ENCODE measurements at regions not wholly inside any gene's neighbourhood (a gene's known extent, or its start where the extent isn't known, plus 50 kb on each side); places are given as distances from the start of the nearest gene placed in this dataset.
"Not testable (repeated sequence)": the region's sequence is repeated elsewhere in the genome, so short reads cannot be mapped to it uniquely, and the experiment has no call there.

DNA sequence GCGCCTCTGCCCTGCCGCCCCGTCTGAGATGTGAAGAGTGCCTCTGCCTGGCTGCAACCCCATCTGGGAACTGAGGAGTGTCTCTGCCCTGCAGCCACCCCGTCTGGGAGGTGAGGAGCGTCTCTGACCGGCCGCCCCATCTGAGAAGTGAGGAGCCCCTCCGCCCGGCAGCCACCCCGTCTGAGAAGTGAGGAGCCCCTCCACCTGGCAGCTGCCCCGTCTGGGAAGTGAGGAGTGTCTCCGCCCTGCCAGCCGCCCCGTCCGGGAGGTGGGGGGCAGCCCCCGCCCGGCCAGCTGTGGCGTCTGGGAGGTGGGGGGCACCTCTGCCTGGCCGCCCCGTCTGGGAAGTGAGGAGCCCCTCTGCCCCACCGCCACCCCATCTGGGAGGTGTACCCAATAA lies 110.4 kb downstream of the PRKAB2 start:
- not testable (repeated sequence) for DNase-seq

DNA sequence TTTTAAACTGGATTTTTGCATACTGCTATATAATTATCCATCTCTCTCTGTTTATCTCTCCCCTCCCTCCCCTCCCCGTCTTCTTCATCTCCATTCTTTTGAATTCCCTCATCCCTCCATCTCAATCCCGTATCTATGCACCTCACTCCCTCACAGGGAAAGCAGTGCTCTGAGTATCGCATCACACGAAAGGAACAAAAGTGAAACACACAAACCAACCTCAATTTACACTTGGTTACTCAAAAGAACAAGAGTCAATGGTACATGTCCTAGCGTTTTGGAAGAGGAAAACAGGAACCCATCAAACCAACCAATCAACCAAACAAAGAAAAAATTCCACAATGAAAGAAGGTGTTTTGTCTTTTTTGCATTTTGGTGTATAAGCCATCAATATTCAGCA lies 115.1 kb downstream of the NBPF12 start:
- DNase-seq, result no peak

DNA sequence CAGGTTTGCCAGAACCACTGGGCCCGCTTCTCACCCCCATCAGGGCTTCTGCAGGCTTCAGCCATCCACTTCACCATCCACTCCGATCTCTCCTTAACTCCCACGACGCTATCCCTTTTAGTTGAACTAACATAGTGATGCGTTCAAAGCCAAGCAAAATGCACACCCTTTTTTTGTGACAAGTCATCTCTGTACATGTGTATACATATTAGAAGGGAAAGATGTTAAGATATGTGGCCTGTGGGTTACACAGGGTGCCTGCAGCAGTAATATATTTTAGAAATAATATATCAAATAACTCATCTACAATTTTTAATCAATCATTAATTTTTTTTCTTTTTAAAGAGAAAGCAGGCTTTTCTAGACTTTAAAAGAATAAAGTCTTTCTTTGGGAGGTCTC lies 114.6 kb downstream of the NBPF12 start:
- DNase-seq, result no peak

DNA sequence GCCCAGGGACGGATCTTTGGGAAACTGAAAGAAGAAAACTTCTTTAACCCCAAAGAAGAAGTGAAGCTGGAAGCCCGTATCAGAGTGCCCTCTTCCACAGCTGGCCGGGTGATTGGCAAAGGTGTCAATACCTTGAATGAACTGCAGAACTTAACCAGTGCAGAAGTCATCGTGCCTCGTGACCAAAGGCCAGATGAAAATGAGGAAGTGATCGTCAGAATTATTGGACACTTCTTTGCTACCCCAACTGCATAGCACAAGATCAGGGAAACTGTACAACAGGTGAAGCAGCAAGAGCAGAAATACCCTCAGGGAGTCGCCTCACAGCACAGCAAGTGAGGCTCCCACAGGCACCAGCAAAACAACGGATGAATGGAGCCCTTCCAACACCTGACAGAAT lies 114.0 kb downstream of the NBPF12 start:
- DNase-seq, result no peak

DNA sequence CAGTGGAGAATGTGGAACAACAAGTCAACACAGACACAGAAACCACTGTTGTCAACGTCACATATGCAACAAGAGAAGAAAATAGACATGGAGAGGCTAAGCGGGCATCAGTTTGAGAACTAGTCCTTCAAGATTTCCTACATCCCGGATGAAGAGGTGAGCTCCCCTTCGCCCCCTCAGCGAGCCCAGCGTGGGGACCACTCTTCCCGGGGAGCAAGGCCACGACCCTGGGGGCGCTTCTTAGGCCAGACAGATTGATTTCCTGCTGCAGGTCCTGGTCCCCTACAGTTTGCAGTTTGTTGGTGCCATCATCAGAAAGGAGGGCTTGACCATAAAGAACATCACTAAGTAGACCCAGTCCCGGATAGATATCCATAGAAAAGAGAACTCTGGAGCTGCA lies 113.0 kb downstream of the NBPF12 start:
- DNase-seq, result no peak

DNA sequence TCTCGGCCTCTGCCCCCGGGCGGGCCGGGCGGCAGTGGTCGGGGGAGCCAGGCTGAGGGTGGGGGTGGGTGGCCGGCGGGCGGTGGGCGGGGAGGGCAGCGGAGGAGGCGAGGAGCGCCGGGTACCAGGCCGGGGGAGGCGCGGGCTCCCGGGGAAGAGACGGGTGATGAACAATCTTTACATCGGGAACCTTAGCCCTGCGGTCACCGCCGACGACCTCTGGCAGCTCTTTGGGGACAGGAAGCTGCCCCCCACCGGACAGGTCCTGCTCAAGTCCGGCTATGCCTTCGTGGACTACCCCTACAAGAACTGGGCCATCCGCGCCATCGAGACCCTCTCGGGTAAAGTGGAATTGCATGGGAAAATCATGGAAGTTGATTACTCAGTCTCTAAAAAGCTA lies 112.5 kb downstream of the NBPF12 start:
- DNase-seq, result no peak

DNA sequence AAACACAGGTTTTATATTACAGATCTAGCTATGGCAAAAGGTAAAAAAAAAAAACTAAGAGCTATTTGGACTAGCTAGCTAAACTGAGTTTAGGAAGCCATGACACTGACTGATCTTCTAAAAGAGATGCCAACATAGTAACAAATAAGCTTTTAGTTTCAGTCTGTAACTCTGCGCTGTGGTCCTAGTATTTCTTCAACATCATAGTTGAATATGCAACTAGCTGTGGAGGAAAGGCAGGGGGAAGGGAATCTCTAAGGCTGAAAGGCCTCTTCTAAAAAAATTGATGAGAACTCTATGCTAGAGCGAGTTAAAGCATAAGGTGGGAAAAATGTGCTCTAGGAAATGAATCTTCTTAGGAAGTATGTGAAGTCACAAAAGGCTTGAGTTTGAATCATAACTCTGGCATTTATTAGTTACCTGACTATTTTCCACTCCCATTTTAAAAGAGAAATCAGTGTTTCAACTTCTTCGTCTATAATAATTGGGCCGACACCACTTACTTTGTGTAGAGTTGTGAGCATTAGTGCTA lies 108.8 kb downstream of the NBPF12 start:
- not testable (repeated sequence) for DNase-seq

DNA sequence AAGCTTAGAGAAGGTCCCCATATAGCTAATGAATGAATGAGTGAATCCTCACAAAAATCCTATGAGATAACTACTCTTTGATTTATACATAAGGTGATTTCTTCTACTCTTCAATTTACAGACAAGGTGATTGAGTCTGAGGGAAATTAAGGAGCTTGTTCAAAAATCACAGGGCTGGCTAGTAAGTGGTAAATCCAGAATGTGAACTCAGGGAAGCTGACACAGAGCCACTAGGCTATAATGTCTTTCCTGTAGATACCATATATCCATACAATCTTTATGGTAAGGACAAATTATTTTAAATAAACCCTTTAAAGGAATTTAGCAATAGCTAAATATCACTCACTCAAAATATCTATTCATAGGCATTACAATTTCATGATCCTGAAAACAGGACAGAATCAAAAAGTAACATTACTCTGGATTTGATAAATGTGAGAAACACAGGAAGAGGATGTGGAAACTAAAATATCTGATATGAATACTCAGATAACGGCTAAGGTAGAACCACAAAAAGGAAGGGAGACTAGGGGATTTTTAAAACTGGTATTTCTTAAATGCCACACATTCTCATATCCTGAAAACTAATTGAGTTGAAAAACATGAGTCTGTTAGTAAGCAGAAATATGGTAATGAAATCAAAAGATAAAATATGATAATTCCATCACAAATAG lies 108.2 kb downstream of the NBPF12 start:
- no peak for DNase-seq
